DND-41 (cell line): ENCODE measurements at regions not wholly inside any gene's neighbourhood (a gene's known extent, or its start where the extent isn't known, plus 50 kb on each side); places are given as distances from the start of the nearest gene placed in this dataset.

ENCODE experiments used
- ATAC-seq: fragments of 200-7000 bp; cut with Tn5 transposase; 3 replicates; pipeline ENCODE4 v1.9.1; 2021; ENCODE audit warnings: low read depth; ENCODE audit not compliant: insufficient read depth
- DNase-seq: peaks from one replicate; pipeline ENCODE4 v3.0.0-alpha.2; 2020
- H2AFZ ChIP-seq: 2 replicates; pipeline ENCODE4 v1.6.0; 2012; ENCODE audit warnings: low read depth, low read length
- H3K27ac ChIP-seq: 2 replicates; pipeline ENCODE4 v1.5.1; 2012; ENCODE audit warnings: low read length, inconsistent platforms
- H3K27me3 ChIP-seq: fragments of 200-600 bp; sonication (generic); 2 replicates; pipeline ENCODE4 v1.6.0; 2012; ENCODE audit warnings: low read length, mild to moderate bottlenecking, inconsistent platforms; ENCODE audit not compliant: insufficient read depth, poor library complexity
- H3K36me3 ChIP-seq: 2 replicates; pipeline ENCODE4 v1.5.1; 2012; ENCODE audit warnings: low read length, inconsistent platforms; ENCODE audit not compliant: insufficient read depth
- H3K4me1 ChIP-seq: 2 replicates; pipeline ENCODE4 v1.5.1; 2012; ENCODE audit warnings: mild to moderate bottlenecking, low read length; ENCODE audit not compliant: insufficient read depth
- H3K4me2 ChIP-seq: 2 replicates; pipeline ENCODE4 v1.6.0; 2012; ENCODE audit warnings: mild to moderate bottlenecking, moderate library complexity, low read length, inconsistent platforms; ENCODE audit not compliant: insufficient read depth
- H3K4me3 ChIP-seq, 2 experiments: fragments of 200-600 bp in 1 of 2; shearing (Covaris generic) in 1 of 2; 2 replicates each; pipeline ENCODE4 v1.5.1; 2012 to 2016; ENCODE audit warnings: inconsistent platforms in 2 of 2, low read length in 2 of 2, mild to moderate bottlenecking in 2 of 2, low read depth in 1 of 2, moderate library complexity in 1 of 2
- H3K79me2 ChIP-seq: 2 replicates; pipeline ENCODE4 v1.6.0; 2012; ENCODE audit warnings: low read length, inconsistent platforms; ENCODE audit not compliant: insufficient read depth
- H3K9ac ChIP-seq: 2 replicates; pipeline ENCODE4 v1.6.0; 2012; ENCODE audit warnings: low read depth, mild to moderate bottlenecking, inconsistent platforms, low read length, moderate library complexity
- H3K9me3 ChIP-seq: 2 replicates; pipeline ENCODE4 v1.5.1; 2012; ENCODE audit warnings: low read length, moderate library complexity, mild to moderate bottlenecking, inconsistent platforms; ENCODE audit not compliant: insufficient read depth, severe bottlenecking
- H4K20me1 ChIP-seq: 2 replicates; pipeline ENCODE4 v1.6.0; 2012; ENCODE audit warnings: low read length; ENCODE audit not compliant: insufficient read depth
- EZH2 ChIP-seq: IDR thresholded peaks from 3 replicates; pipeline ENCODE4 v1.6.1; 2012; ENCODE audit warnings: borderline replicate concordance, low read depth, mild to moderate bottlenecking, moderate library complexity, low read length, inconsistent platforms; ENCODE audit not compliant: severe bottlenecking
- TF ChIP-seq, protein P1 (sequence below): IDR thresholded peaks from 2 replicates; pipeline ENCODE4 v1.5.1; 2012; ENCODE audit warnings: borderline replicate concordance, low read length, moderate library complexity, mild to moderate bottlenecking; ENCODE audit not compliant: poor library complexity, severe bottlenecking; ENCODE audit errors: extremely low read depth

- H3K27me3 ChIP-seq: no peaks in the 10 kb centered on the region
- H3K9me3 ChIP-seq: peaks cover 7% of the 10 kb centered on the region
- H3K36me3 ChIP-seq: no peaks in the 10 kb centered on the region
- H3K79me2 ChIP-seq: no peaks in the 10 kb centered on the region
- ATAC-seq (no peak), DNase-seq (no peak)
- H3K9ac ChIP-seq: no peak overlapping the region
- H2AFZ ChIP-seq: no peak overlapping the region
- TF ChIP-seq, protein P1, sequence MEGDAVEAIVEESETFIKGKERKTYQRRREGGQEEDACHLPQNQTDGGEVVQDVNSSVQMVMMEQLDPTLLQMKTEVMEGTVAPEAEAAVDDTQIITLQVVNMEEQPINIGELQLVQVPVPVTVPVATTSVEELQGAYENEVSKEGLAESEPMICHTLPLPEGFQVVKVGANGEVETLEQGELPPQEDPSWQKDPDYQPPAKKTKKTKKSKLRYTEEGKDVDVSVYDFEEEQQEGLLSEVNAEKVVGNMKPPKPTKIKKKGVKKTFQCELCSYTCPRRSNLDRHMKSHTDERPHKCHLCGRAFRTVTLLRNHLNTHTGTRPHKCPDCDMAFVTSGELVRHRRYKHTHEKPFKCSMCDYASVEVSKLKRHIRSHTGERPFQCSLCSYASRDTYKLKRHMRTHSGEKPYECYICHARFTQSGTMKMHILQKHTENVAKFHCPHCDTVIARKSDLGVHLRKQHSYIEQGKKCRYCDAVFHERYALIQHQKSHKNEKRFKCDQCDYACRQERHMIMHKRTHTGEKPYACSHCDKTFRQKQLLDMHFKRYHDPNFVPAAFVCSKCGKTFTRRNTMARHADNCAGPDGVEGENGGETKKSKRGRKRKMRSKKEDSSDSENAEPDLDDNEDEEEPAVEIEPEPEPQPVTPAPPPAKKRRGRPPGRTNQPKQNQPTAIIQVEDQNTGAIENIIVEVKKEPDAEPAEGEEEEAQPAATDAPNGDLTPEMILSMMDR: no peak
- no peak for TF ChIP-seq EZH2
- no peak overlapping the region for H3K4me3 ChIP-seq
- no peak overlapping the region for H3K27ac ChIP-seq
- no peaks in the 10 kb centered on the region for H4K20me1 ChIP-seq
- H3K4me1 ChIP-seq: no peaks in the 10 kb centered on the region
- H3K4me2 ChIP-seq: no peak overlapping the region
Measured at GRCh38 chr16:64182985-64183384, 938.9 kb downstream of the CDH11 start.

- Histone ChIP-seq H3K9ac (no peak overlapping the region), H3K27me3 (no peaks in the 10 kb centered on the region), H3K79me2 (no peaks in the 10 kb centered on the region), H3K36me3 (no peaks in the 10 kb centered on the region), H3K4me1 (no peaks in the 10 kb centered on the region), H3K4me3 (no peak overlapping the region), H3K27ac (no peak overlapping the region), H3K4me2 (no peak overlapping the region), H2AFZ (no peak overlapping the region), H3K9me3 (peaks cover 7% of the 10 kb centered on the region), H4K20me1 (no peaks in the 10 kb centered on the region)
- TF ChIP-seq, protein P1: no peak
- TF ChIP-seq EZH2: no peak
- ATAC-seq (no peak), DNase-seq (no peak)
Measured at GRCh38 chr16:64181271-64181925, 940.5 kb downstream of the CDH11 start.

DNA sequence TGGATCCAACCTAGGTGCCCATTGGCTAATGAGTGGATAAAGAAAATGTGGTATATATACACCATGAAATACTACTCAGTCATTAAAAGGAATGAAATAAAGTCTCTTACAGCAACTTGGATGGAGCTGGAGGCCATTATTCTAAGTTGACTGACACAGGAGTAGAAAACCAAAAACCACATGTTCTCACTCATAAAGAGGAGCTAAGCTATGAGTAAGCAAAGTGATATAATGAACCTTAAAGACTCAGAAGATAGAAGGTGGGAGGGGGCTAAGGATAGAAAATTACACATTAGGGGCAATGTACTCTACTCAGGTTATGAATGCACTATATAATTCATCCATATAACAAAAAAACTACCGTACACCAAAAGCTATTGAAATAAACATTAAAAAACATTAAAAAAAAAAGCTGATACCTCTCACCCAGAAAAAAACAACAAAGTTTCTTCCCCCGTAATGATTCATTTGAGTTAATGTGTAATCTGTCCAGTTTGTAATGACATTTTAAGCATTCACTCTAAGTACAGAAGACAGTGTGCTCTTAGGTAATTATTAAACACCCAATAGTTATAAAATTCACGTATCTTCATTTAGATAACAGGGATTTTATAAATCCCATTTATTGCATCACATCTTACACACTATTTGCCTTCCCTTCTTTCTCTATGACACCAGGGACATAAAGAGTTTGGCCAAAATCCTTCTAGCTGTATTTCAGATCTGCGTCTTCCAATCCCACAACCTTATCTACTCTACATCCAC lies 941.5 kb downstream of the CDH11 start:
- Histone ChIP-seq H3K4me3 (no peak overlapping the region), H3K79me2 (no peaks in the 10 kb centered on the region), H3K27ac (no peak overlapping the region), H3K4me1 (no peaks in the 10 kb centered on the region), H2AFZ (no peak overlapping the region), H3K27me3 (no peaks in the 10 kb centered on the region), H4K20me1 (no peaks in the 10 kb centered on the region), H3K36me3 (no peaks in the 10 kb centered on the region), H3K9ac (no peak overlapping the region), H3K4me2 (no peak overlapping the region), H3K9me3 (peaks cover 7% of the 10 kb centered on the region)
- ATAC-seq (no peak), DNase-seq (no peak)
- no peak for TF ChIP-seq EZH2
- TF ChIP-seq, protein P1: no peak
